Testis (tissue), 2 donors: ENCODE measurements at regions not wholly inside any gene's neighbourhood (a gene's known extent, or its start where the extent isn't known, plus 50 kb on each side); places are given as distances from the start of the nearest gene placed in this dataset.

Source experiments
- DNase-seq: peaks from one replicate; pipeline ENCODE4 v3.0.0-alpha.2; 2019
- H3K27ac ChIP-seq, 2 donors: fragments of 200-600 bp; sonication (generic); one replicate each; pipeline ENCODE4 v1.5.1; 2019
- H3K27me3 ChIP-seq: fragments of 200-600 bp; sonication (generic); one replicate; pipeline ENCODE4 v1.5.1; 2019
- H3K36me3 ChIP-seq: fragments of 200-600 bp; sonication (generic); one replicate; pipeline ENCODE4 v1.5.1; 2017; ENCODE audit warnings: low read depth; ENCODE audit errors: missing control alignments
- H3K4me1 ChIP-seq: fragments of 200-600 bp; sonication (generic); one replicate; pipeline ENCODE4 v1.5.1; 2019
- H3K4me3 ChIP-seq, 2 donors: fragments of 200-600 bp; sonication (generic); one replicate each; pipeline ENCODE4 v1.5.1; 2017 to 2019
- H3K9me3 ChIP-seq: fragments of 200-600 bp; sonication (generic); one replicate; pipeline ENCODE4 v1.5.1; 2017
- CTCF ChIP-seq, 3 experiments: fragments of 450-650 bp in 2 of 3; fragments of 200-600 bp in 1 of 3; sonication (generic) in 1 of 3; IDR thresholded peaks; one replicate each; pipeline ENCODE4 v1.5.1; 2016 to 2019; ENCODE audit warnings: antibody characterized with exemption in 3 of 3, mild to moderate bottlenecking in 2 of 3, moderate library complexity in 1 of 3
- POLR2A ChIP-seq: fragments of 450-650 bp; IDR thresholded peaks from one replicate; pipeline ENCODE4 v1.6.1; 2017; ENCODE audit warnings: antibody characterized with exemption, mild to moderate bottlenecking, moderate library complexity
- WGBS, 2 donors: methylation state at CpG; one replicate each; pipeline ENCODE4 v1.1.5; 2018; 5-methylcytosine and 5-hydroxymethylcytosine counted together
- intact Hi-C: fragments of 100-400 bp; cut with DNase I; formaldehyde crosslinking; loops from one replicate; pipeline ENCODE4 v1.15.1; 2023; ENCODE audit warnings: low total_unique reads

GRCh38 chr7:112889268-112889667 lies 99.1 kb upstream of the TMEM168 start:
- TF ChIP-seq POLR2A (no peak), CTCF (IDR thresholded peaks at IDR 0.05) (no peak)
- Histone ChIP-seq H3K4me3 (no peak overlapping the region), H3K4me1 (no peaks in the 10 kb centered on the region), H3K9me3 (no peaks in the 10 kb centered on the region), H3K36me3 (no peaks in the 10 kb centered on the region), H3K27me3 (no peaks in the 10 kb centered on the region), H3K27ac (no peak overlapping the region)
- WGBS, 2 donors: 79% methylated on average over 2 of the region's 2 CpGs
- intact Hi-C loops: no loop called here
- no peak for DNase-seq

GRCh38 chr7:112888781-112889180 lies 98.6 kb upstream of the TMEM168 start:
- no peak for DNase-seq
- WGBS, 2 donors: 95 to 97% methylated on average over 1 of the region's 1 CpG
- H3K36me3 ChIP-seq: no peaks in the 10 kb centered on the region
- intact Hi-C loops: no loop called here
- no peaks in the 10 kb centered on the region for H3K27me3 ChIP-seq
- TF ChIP-seq CTCF (IDR thresholded peaks at IDR 0.05) (no peak), POLR2A (no peak)
- no peak overlapping the region for H3K4me3 ChIP-seq
- no peaks in the 10 kb centered on the region for H3K4me1 ChIP-seq
- no peaks in the 10 kb centered on the region for H3K9me3 ChIP-seq
- H3K27ac ChIP-seq: no peak overlapping the region

GRCh38 chr7:112887976-112888375 lies 97.8 kb upstream of the TMEM168 start:
- Histone ChIP-seq H3K36me3 (no peaks in the 10 kb centered on the region), H3K27ac (no peak overlapping the region), H3K4me1 (no peaks in the 10 kb centered on the region), H3K4me3 (no peak overlapping the region), H3K27me3 (no peaks in the 10 kb centered on the region), H3K9me3 (no peaks in the 10 kb centered on the region)
- 82 to 87% methylated on average over 1 of the region's 1 CpG for WGBS, 2 donors
- no peak for DNase-seq
- intact Hi-C loops: no loop called here
- TF ChIP-seq POLR2A: no peak
- no peak for TF ChIP-seq CTCF (IDR thresholded peaks at IDR 0.05)

- Histone ChIP-seq H3K4me3 (no peak overlapping the region), H3K9me3 (no peaks in the 10 kb centered on the region), H3K4me1 (no peaks in the 10 kb centered on the region), H3K36me3 (no peaks in the 10 kb centered on the region), H3K27ac (no peak overlapping the region), H3K27me3 (no peaks in the 10 kb centered on the region)
- intact Hi-C loops: no loop called here
- no peak for TF ChIP-seq POLR2A
- no peak for TF ChIP-seq CTCF (IDR thresholded peaks at IDR 0.05)
- DNase-seq: no peak
- WGBS, 2 donors: 81 to 86% methylated on average over 1 of the region's 1 CpG
Observed at GRCh38 chr7:112887337-112887736, 97.1 kb upstream of the TMEM168 start.

GRCh38 chr7:112886208-112886607 lies 96.0 kb upstream of the TMEM168 start:
- no peak for DNase-seq
- H3K27me3 ChIP-seq: no peaks in the 10 kb centered on the region
- H3K4me3 ChIP-seq: no peak overlapping the region
- H3K4me1 ChIP-seq: no peaks in the 10 kb centered on the region
- TF ChIP-seq CTCF (IDR thresholded peaks at IDR 0.05) (no peak), POLR2A (no peak)
- no peaks in the 10 kb centered on the region for H3K36me3 ChIP-seq
- H3K27ac ChIP-seq: no peak overlapping the region
- intact Hi-C loops: no loop called here
- 98 to 100% methylated on average over 1 of the region's 1 CpG for whole genome bisulfite sequencing, 2 donors
- H3K9me3 ChIP-seq: no peaks in the 10 kb centered on the region
